H4 (cell line): ENCODE measurements at regions not wholly inside any gene's neighbourhood (a gene's known extent, or its start where the extent isn't known, plus 50 kb on each side); places are given as distances from the start of the nearest gene placed in this dataset.

Experiments
- DNase-seq: peaks from one replicate; pipeline ENCODE4 v3.0.0-alpha.2; 2015; ENCODE audit warnings: low spot score

- no peak for DNase-seq
Measured at GRCh38 chrX:128334821-128335220, 282.6 kb upstream of the ACTRT1 start.

- DNase-seq = no peak
Measured at GRCh38 chrX:128310912-128311311, 258.7 kb upstream of the ACTRT1 start.

- DNase-seq = no peak
Measured at GRCh38 chrX:128309311-128309710, 257.1 kb upstream of the ACTRT1 start.

GRCh38 chrX:128294198-128294597, 242.0 kb upstream of the ACTRT1 start:
- no peak for DNase-seq

GRCh38 chrX:128287693-128288092, 235.5 kb upstream of the ACTRT1 start:
- DNase-seq = no peak

GRCh38 chrX:128250621-128251020, 198.4 kb upstream of the ACTRT1 start:
- no peak for DNase-seq

- no peak for DNase-seq
Measured at GRCh38 chrX:128216364-128216763, 164.2 kb upstream of the ACTRT1 start.

- no peak for DNase-seq
Measured at GRCh38 chrX:128165884-128166408, 113.7 kb upstream of the ACTRT1 start.

- no peak for DNase-seq
Measured at GRCh38 chrX:128156204-128156603, 104.0 kb upstream of the ACTRT1 start.

- DNase-seq = no peak
Measured at GRCh38 chrX:128142745-128143144, 90.5 kb upstream of the ACTRT1 start.

GRCh38 chrX:128106630-128107029, 54.4 kb upstream of the ACTRT1 start:
- DNase-seq = no peak

GRCh38 chrX:128105659-128106058, 53.5 kb upstream of the ACTRT1 start:
- no peak for DNase-seq
